ENCODE measurements at regions not wholly inside any gene's neighbourhood (a gene's known extent, or its start where the extent isn't known, plus 50 kb on each side); places are given as distances from the start of the nearest gene placed in this dataset.

DNA sequence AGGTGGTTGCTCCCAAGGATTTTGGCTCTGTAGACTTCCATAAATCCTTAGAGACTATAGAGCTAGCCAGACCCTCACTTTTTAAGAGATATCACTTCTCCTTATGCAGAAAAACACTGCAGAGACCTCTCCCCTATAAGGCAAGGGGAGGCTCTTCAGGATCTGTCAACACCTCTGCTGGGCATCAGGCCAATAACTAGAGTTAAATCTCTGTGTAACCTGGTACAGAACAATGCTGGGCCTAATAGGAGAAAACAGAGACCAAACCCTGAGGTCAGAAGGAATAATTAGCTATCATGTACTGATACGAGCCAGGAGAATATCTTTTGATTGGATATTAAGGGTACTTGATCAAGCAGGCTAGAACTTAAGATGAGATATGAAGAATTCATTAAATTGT lies 358.5 kb downstream of the TBC1D4 start:
- Histone ChIP-seq H3K9me3 (ENCODE audit: control insufficient read depth, insufficient read depth, low read depth, low read length) (no peaks in the 10 kb centered on the region), H3K27ac (ENCODE audit: low read length) (no peak overlapping the region), H3K27me3 (ENCODE audit: control insufficient read depth, insufficient read depth, low read length) (no peaks in the 10 kb centered on the region), H3K36me3 (ENCODE audit: control insufficient read depth, insufficient read depth, low read length) (no peaks in the 10 kb centered on the region), H3K4me3 (ENCODE audit: low read depth in 2 of 2, low read length in 2 of 2) (no peak overlapping the region), H3K4me1 (ENCODE audit: control insufficient read depth, insufficient read depth, low read length) (no peaks in the 10 kb centered on the region)
- no peak for DNase-seq (ENCODE audit: low read depth, low spot score)
- in situ Hi-C loops (cut with HindIII; ENCODE audit: low pct_unique_long_range_greater_than_20kb, low sequenced_read_pairs), result no loop called here
- ChIA-PET CTCF (no interaction called here), POLR2A (no interaction called here)
- BruUV-seq (replicated peaks), result no TSS peak
- TF ChIP-seq, protein P1, sequence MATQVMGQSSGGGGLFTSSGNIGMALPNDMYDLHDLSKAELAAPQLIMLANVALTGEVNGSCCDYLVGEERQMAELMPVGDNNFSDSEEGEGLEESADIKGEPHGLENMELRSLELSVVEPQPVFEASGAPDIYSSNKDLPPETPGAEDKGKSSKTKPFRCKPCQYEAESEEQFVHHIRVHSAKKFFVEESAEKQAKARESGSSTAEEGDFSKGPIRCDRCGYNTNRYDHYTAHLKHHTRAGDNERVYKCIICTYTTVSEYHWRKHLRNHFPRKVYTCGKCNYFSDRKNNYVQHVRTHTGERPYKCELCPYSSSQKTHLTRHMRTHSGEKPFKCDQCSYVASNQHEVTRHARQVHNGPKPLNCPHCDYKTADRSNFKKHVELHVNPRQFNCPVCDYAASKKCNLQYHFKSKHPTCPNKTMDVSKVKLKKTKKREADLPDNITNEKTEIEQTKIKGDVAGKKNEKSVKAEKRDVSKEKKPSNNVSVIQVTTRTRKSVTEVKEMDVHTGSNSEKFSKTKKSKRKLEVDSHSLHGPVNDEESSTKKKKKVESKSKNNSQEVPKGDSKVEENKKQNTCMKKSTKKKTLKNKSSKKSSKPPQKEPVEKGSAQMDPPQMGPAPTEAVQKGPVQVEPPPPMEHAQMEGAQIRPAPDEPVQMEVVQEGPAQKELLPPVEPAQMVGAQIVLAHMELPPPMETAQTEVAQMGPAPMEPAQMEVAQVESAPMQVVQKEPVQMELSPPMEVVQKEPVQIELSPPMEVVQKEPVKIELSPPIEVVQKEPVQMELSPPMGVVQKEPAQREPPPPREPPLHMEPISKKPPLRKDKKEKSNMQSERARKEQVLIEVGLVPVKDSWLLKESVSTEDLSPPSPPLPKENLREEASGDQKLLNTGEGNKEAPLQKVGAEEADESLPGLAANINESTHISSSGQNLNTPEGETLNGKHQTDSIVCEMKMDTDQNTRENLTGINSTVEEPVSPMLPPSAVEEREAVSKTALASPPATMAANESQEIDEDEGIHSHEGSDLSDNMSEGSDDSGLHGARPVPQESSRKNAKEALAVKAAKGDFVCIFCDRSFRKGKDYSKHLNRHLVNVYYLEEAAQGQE (IDR thresholded peaks at IDR 0.05; ENCODE audit: insufficient read depth in 1 of 2, low read depth in 2 of 2, low read length in 1 of 2), result no peak
- TF ChIP-seq TCF7L2 (IDR thresholded peaks at IDR 0.05; ENCODE audit: low read depth, low read length), result no peak
- TF ChIP-seq, protein P2, sequence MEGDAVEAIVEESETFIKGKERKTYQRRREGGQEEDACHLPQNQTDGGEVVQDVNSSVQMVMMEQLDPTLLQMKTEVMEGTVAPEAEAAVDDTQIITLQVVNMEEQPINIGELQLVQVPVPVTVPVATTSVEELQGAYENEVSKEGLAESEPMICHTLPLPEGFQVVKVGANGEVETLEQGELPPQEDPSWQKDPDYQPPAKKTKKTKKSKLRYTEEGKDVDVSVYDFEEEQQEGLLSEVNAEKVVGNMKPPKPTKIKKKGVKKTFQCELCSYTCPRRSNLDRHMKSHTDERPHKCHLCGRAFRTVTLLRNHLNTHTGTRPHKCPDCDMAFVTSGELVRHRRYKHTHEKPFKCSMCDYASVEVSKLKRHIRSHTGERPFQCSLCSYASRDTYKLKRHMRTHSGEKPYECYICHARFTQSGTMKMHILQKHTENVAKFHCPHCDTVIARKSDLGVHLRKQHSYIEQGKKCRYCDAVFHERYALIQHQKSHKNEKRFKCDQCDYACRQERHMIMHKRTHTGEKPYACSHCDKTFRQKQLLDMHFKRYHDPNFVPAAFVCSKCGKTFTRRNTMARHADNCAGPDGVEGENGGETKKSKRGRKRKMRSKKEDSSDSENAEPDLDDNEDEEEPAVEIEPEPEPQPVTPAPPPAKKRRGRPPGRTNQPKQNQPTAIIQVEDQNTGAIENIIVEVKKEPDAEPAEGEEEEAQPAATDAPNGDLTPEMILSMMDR (IDR thresholded peaks at IDR 0.05), result no peak
- no peak for TF ChIP-seq POLR2AphosphoS5 (IDR thresholded peaks at IDR 0.05; ENCODE audit: low read depth, low read length)
- TF ChIP-seq SIN3A (IDR thresholded peaks at IDR 0.05; ENCODE audit: borderline replicate concordance, insufficient read depth, low read depth, low read length), result no peak
- no peak for ATAC-seq
- intact Hi-C loops (cut with micrococcal nuclease; ENCODE audit: unreplicated experiment), result no loop called here

DNA sequence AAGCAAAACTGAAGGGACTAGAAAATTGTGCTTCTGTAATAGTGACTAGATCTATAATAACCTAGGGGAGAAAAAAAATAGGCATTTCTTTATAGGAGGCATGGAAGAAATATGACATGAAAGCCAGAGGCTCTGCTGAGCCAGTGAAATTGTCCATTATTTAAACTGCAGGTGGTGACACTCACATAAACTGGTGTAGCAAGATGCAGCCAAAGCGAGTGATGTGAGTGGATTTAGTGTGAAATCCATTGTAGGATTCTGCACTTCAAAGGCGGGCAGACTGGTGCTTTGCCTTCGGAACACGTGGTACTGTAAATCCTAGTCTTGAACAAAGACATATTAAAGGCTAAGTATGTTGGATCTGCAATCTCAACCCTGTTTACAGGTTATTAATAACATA lies 361.9 kb downstream of the TBC1D4 start:
- no peak for ATAC-seq
- BruUV-seq (replicated peaks), result no TSS peak
- Histone ChIP-seq H3K9me3 (ENCODE audit: control insufficient read depth, insufficient read depth, low read depth, low read length) (no peaks in the 10 kb centered on the region), H3K4me3 (ENCODE audit: low read depth in 2 of 2, low read length in 2 of 2) (no peak overlapping the region), H3K27me3 (ENCODE audit: control insufficient read depth, insufficient read depth, low read length) (no peaks in the 10 kb centered on the region), H3K27ac (ENCODE audit: low read length) (no peak overlapping the region), H3K4me1 (ENCODE audit: control insufficient read depth, insufficient read depth, low read length) (no peaks in the 10 kb centered on the region), H3K36me3 (ENCODE audit: control insufficient read depth, insufficient read depth, low read length) (no peaks in the 10 kb centered on the region)
- ChIA-PET CTCF (no interaction called here), POLR2A (no interaction called here)
- DNase-seq (ENCODE audit: low read depth, low spot score), result no peak
- no peak for TF ChIP-seq TCF7L2 (IDR thresholded peaks at IDR 0.05; ENCODE audit: low read depth, low read length)
- TF ChIP-seq, protein P2 (IDR thresholded peaks at IDR 0.05), result no peak
- no peak for TF ChIP-seq POLR2AphosphoS5 (IDR thresholded peaks at IDR 0.05; ENCODE audit: low read depth, low read length)
- TF ChIP-seq, protein P1 (IDR thresholded peaks at IDR 0.05; ENCODE audit: insufficient read depth in 1 of 2, low read depth in 2 of 2, low read length in 1 of 2), result no peak
- no peak for TF ChIP-seq SIN3A (IDR thresholded peaks at IDR 0.05; ENCODE audit: borderline replicate concordance, insufficient read depth, low read depth, low read length)
- in situ Hi-C loops (cut with HindIII; ENCODE audit: low pct_unique_long_range_greater_than_20kb, low sequenced_read_pairs), result no loop called here
- intact Hi-C loops (cut with micrococcal nuclease; ENCODE audit: unreplicated experiment), result no loop called here

Measured in Panc1 (cell line).